GM12801 (cell line): ENCODE measurements at regions not wholly inside any gene's neighbourhood (a gene's known extent, or its start where the extent isn't known, plus 50 kb on each side); places are given as distances from the start of the nearest gene placed in this dataset.

Experiments used
- TF ChIP-seq, protein P1 (sequence below): IDR thresholded peaks from one replicate; pipeline ENCODE4 v1.5.1; 2011; ENCODE audit warnings: control low read depth; ENCODE audit not compliant: insufficient read length; ENCODE audit errors: extremely low read depth

DNA sequence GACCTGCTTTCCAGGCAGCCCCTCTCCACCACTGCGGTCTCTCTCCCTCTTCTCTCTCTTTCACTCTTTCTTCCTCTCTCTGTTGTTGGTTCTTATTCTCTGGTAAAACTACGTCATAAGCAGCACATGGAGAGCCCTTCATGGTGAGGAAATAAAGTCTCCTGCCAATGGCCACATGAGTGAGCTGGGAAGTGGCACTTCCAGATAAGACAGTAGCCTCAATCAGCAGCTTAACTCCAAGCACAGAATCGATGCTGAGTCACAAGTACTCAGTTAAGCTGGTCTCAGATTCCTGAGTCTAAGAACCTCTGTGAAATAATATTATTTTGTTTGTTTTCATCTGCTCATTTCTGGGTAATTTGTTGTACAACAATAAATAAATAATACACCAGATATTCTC lies 500.1 kb downstream of the GABRG2 start:
- TF ChIP-seq, protein P1, sequence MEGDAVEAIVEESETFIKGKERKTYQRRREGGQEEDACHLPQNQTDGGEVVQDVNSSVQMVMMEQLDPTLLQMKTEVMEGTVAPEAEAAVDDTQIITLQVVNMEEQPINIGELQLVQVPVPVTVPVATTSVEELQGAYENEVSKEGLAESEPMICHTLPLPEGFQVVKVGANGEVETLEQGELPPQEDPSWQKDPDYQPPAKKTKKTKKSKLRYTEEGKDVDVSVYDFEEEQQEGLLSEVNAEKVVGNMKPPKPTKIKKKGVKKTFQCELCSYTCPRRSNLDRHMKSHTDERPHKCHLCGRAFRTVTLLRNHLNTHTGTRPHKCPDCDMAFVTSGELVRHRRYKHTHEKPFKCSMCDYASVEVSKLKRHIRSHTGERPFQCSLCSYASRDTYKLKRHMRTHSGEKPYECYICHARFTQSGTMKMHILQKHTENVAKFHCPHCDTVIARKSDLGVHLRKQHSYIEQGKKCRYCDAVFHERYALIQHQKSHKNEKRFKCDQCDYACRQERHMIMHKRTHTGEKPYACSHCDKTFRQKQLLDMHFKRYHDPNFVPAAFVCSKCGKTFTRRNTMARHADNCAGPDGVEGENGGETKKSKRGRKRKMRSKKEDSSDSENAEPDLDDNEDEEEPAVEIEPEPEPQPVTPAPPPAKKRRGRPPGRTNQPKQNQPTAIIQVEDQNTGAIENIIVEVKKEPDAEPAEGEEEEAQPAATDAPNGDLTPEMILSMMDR = no peak

DNA sequence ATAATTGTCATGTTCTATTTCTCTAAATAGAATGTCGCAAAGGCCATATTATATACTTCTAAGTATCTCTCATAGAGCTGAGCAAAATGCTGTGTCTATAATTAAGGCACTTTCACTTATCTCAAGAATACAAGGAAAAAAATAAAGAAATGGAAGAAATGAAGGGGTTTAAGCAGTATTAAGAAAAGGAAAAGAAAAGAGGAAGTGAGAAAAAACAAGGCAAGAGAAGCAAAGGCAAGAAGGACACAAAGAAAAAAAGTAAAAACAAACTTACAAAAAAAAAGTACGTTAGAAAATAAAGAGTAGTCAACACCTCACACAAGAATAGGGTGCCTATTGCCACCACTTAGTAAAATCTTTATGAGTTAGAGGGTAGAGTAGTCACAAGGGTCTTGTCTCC lies 506.2 kb downstream of the GABRG2 start:
- TF ChIP-seq, protein P1 = no peak

DNA sequence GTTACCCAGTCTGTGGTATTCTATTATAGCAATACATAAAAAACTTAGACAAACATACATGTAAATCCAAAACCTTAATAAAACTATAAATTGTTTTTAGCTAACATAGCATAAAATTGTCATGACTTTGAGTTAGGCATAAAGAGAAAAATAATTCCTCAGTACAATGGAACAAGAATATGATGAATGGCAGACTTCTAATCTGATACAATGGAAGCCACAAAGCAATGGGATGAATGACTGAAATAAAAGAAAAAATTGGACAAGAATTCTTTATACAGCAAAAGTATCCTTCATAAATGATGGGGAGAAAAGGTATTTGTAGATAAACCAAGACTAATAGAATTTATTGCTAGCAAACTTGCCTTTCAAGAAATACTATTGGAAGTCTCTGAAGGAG lies 524.2 kb downstream of the GABRG2 start:
- TF ChIP-seq, protein P1 = no peak

DNA sequence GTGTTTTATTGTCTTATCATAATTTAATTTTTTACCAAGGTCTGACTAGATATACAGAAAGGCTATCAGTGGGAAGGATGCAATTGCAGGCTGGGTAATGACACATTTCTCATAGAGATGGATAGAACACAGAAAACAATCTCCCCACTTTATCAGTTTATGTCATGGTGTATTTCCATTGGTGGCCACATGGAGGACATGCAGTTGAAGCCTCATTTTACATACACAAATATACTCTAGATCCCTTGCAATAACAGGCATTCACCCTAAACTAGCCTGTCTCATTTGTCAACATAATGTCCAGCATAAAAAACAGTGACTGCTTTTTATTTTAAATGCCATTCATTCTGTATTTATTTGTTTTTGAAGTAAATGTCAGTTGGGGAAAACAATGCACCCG lies 526.3 kb downstream of the GABRG2 start:
- TF ChIP-seq, protein P1 = no peak

DNA sequence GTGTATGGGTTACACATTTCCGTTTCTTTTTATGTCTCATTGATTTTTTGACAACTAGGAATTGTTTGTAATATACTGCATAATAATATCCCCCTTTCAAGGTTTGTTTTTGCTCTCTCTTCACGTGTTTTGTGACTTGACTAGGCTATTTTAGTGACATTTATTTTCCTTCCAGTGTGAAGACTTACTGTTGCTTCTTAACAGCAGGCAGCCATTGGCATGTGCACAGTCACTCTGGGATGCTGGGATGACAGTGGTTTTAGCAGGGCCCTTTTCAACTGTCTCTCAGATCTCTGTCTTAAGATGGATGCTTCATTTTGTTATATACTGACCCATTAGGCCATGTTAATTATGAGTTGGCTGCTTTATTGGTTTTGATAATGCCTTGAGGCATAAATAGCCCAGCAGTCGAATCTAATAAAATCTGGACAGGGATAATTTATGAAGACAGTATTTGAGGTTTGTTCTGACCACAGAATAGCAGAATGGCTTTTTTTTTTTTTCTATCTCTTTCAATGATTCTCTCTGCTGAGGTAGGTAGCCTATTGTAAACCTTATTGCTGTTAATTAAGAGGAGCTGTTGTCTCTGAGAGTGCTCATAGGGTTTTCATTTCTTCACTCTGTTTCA lies 536.0 kb downstream of the GABRG2 start:
- TF ChIP-seq, protein P1 = no peak

DNA sequence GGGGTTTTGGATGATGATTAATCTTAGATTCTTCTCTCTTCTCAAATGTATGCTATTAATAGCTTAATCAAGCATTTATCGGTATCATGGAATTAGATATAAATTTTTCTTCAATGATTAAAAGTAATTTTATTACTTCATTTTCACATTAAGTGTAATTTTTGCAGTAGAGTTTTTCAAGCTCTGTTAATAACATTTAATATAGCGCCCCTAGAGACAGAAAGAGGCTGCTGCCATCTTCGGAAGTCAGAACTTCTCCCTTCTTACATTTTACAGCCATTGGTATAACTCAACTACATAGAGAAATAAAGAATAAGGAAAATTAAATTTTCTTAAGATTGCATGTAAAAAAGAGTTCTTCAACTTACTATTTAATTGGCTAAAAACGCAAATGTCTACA lies 540.3 kb downstream of the GABRG2 start:
- TF ChIP-seq, protein P1 = no peak

DNA sequence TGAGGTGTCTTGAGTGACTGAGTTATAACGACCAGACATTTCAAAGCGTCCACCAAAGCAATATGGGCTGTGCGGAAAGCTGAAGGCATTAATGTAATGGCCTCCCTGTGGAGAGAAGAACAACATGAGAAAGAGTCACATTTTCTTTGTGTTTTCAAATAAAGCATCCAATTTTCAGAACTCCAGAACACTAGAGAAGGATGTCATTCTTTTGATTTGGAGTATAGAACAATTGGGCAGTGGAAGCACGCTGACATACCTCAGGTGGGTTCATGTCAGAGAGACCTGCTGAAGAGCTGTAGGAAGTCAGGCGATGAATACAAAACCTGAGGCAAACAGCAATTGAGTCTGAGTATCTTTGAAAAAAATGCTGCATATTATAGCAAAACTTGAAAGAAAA lies 556.5 kb downstream of the GABRG2 start:
- TF ChIP-seq, protein P1 = no peak
